ENCODE measurements at regions not wholly inside any gene's neighbourhood (a gene's known extent, or its start where the extent isn't known, plus 50 kb on each side); places are given as distances from the start of the nearest gene placed in this dataset.

DNA sequence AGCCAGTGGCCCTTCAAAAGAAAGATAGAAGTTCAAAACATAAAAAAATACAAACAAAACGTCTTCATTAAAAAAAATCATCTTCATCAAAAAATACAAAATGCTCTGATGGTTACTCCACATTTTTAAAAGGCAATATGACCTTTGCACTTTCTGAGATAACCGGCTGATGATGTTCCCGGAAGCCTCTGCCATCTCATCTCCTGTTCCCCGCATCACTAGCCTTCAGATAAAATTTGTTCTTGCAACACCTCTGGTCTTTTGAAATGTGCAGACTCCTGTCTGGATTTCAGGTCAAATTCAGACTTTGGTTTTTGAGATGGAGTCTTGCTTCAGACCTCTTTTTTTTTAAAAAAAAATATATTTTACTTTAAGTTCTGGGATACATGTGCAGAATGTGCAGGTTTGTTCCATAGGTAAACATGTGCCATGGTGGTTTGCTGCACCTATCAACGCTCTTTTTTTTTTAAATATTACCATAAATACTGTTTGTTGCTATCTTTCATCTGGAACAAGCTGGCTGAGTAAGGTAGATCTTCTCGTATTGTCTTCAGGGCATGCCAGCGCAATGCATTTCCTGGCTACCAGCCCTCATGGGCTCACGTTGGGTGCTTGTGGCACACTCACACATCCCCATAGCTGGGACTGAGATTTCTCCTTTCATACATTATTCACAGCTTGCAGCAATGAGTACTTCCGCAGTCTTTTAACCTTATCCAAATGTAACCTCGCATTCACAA, 418.9 kb upstream of the ARGLU1 start:
- Histone ChIP-seq H3K27me3 (ENCODE audit: control insufficient read depth, insufficient read depth, low read length) (no peaks in the 10 kb centered on the region), H3K4me1 (ENCODE audit: control insufficient read depth, insufficient read depth, low read length) (no peaks in the 10 kb centered on the region), H3K9me3 (ENCODE audit: control insufficient read depth, insufficient read depth, low read length) (no peaks in the 10 kb centered on the region), H3K36me3 (ENCODE audit: control insufficient read depth, insufficient read depth, low read length) (no peaks in the 10 kb centered on the region), H3K4me3 (ENCODE audit: low read length) (no peak overlapping the region), H3K27ac (ENCODE audit: low read length) (no peak overlapping the region)
- TF ChIP-seq, protein P1, sequence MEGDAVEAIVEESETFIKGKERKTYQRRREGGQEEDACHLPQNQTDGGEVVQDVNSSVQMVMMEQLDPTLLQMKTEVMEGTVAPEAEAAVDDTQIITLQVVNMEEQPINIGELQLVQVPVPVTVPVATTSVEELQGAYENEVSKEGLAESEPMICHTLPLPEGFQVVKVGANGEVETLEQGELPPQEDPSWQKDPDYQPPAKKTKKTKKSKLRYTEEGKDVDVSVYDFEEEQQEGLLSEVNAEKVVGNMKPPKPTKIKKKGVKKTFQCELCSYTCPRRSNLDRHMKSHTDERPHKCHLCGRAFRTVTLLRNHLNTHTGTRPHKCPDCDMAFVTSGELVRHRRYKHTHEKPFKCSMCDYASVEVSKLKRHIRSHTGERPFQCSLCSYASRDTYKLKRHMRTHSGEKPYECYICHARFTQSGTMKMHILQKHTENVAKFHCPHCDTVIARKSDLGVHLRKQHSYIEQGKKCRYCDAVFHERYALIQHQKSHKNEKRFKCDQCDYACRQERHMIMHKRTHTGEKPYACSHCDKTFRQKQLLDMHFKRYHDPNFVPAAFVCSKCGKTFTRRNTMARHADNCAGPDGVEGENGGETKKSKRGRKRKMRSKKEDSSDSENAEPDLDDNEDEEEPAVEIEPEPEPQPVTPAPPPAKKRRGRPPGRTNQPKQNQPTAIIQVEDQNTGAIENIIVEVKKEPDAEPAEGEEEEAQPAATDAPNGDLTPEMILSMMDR (IDR thresholded peaks at IDR 0.05): no peak
- Mint-ChIP-seq H3K27ac (no peak overlapping the region), H3K9me3 (peaks cover 16 to 17% of the 10 kb centered on the region in 2 donors), H3K4me3 (no peak overlapping the region), H3K36me3 (no peaks in the 10 kb centered on the region), H3K4me1 (no peaks in the 10 kb centered on the region), H3K27me3 (ENCODE audit: low read depth in 2 of 2) (no peaks in the 10 kb centered on the region)
- WGBS (ENCODE audit: insufficient coverage): 90% methylated on average over 8 of the region's 10 CpGs
- no peak for DNase-seq
- intact Hi-C loops (cut with micrococcal nuclease): no loop called here
- no peak for ATAC-seq

- H3K27ac Mint-ChIP-seq: no peak overlapping the region
- H3K4me1 Mint-ChIP-seq: no peaks in the 10 kb centered on the region
- intact Hi-C loops (cut with micrococcal nuclease): no loop called here
- no peak for ATAC-seq
- TF ChIP-seq, protein P1 (IDR thresholded peaks at IDR 0.05): no peak
- Histone ChIP-seq H3K9me3 (ENCODE audit: control insufficient read depth, insufficient read depth, low read length) (no peaks in the 10 kb centered on the region), H3K27me3 (ENCODE audit: control insufficient read depth, insufficient read depth, low read length) (no peaks in the 10 kb centered on the region), H3K36me3 (ENCODE audit: control insufficient read depth, insufficient read depth, low read length) (no peaks in the 10 kb centered on the region), H3K27ac (ENCODE audit: low read length) (no peak overlapping the region), H3K4me3 (ENCODE audit: low read length) (no peak overlapping the region), H3K4me1 (ENCODE audit: control insufficient read depth, insufficient read depth, low read length) (no peaks in the 10 kb centered on the region)
- H3K9me3 Mint-ChIP-seq: peaks cover 19 to 21% of the 10 kb centered on the region in 2 donors
- no peak overlapping the region for H3K4me3 Mint-ChIP-seq
- H3K36me3 Mint-ChIP-seq: no peaks in the 10 kb centered on the region
- no peak for DNase-seq
- WGBS (ENCODE audit: insufficient coverage): 90% methylated on average over 7 of the region's 7 CpGs
- no peaks in the 10 kb centered on the region for H3K27me3 Mint-ChIP-seq (ENCODE audit: low read depth in 2 of 2)
These were observed 418.1 kb upstream of the ARGLU1 start for GRCh38 chr13:106986033-106986484.

GRCh38 chr13:106985481-106985880, 417.5 kb upstream of the ARGLU1 start:
- H3K36me3 Mint-ChIP-seq: no peaks in the 10 kb centered on the region
- no CpG with 5 or more reads among the region's 3 CpGs for WGBS (ENCODE audit: insufficient coverage)

More at GRCh38 chr13:106985481-106985880, 417.5 kb upstream of the ARGLU1 start:
- no peaks in the 10 kb centered on the region for H3K9me3 ChIP-seq (ENCODE audit: control insufficient read depth, insufficient read depth, low read length)
- Mint-ChIP-seq H3K9me3 (peaks cover 19 to 21% of the 10 kb centered on the region in 2 donors), H3K27me3 (ENCODE audit: low read depth in 2 of 2) (no peaks in the 10 kb centered on the region), H3K27ac (no peak overlapping the region), H3K4me3 (no peak overlapping the region), H3K4me1 (no peaks in the 10 kb centered on the region)
- no peak for DNase-seq
- no peaks in the 10 kb centered on the region for H3K4me1 ChIP-seq (ENCODE audit: control insufficient read depth, insufficient read depth, low read length)
- H3K4me3 ChIP-seq (ENCODE audit: low read length): no peak overlapping the region
- TF ChIP-seq, protein P1 (IDR thresholded peaks at IDR 0.05): no peak
- no peak for ATAC-seq
- no peaks in the 10 kb centered on the region for H3K36me3 ChIP-seq (ENCODE audit: control insufficient read depth, insufficient read depth, low read length)
- H3K27me3 ChIP-seq (ENCODE audit: control insufficient read depth, insufficient read depth, low read length): no peaks in the 10 kb centered on the region
- H3K27ac ChIP-seq (ENCODE audit: low read length): no peak overlapping the region
- intact Hi-C loops (cut with micrococcal nuclease): no loop called here

Data from natural killer cell (primary cell).